Muscle of leg (tissue), 3 donors: ENCODE measurements at regions not wholly inside any gene's neighbourhood (a gene's known extent, or its start where the extent isn't known, plus 50 kb on each side); places are given as distances from the start of the nearest gene placed in this dataset.
"Not testable (repeated sequence)": the region's sequence is repeated elsewhere in the genome, so short reads cannot be mapped to it uniquely, and the experiment has no call there.

Experiments used
- DNase-seq: peaks from one replicate; pipeline ENCODE4 v3.0.0; 2013
- H3K27ac ChIP-seq: one replicate; pipeline ENCODE4 v1.5.1; 2013; ENCODE audit warnings: mild to moderate bottlenecking, low read length, control low read depth
- H3K27me3 ChIP-seq: one replicate; pipeline ENCODE4 v1.6.1; 2013; ENCODE audit warnings: low read length; ENCODE audit not compliant: control insufficient read depth, insufficient read depth
- H3K36me3 ChIP-seq: one replicate; pipeline ENCODE4 v1.6.1; 2013; ENCODE audit warnings: low read length; ENCODE audit not compliant: control insufficient read depth, insufficient read depth
- H3K4me1 ChIP-seq: one replicate; pipeline ENCODE4 v1.6.1; 2013; ENCODE audit warnings: low read length; ENCODE audit not compliant: control insufficient read depth, insufficient read depth
- H3K4me3 ChIP-seq: one replicate; pipeline ENCODE4 v1.5.1; 2013; ENCODE audit warnings: low read length, control low read depth
- H3K9me3 ChIP-seq: replicated peaks from 2 replicates; pipeline ENCODE4 v1.6.1; 2013; ENCODE audit warnings: low read depth, low read length; ENCODE audit not compliant: control insufficient read depth
- WGBS: methylation state at CpG from one replicate; pipeline ENCODE4 v1.1.5; 2013; ENCODE audit warnings: missing lambda C conversion rate; ENCODE audit not compliant: insufficient coverage; 5-methylcytosine and 5-hydroxymethylcytosine counted together

GRCh38 chr6:68197356-68197755 lies 437.7 kb upstream of the ADGRB3 start:
- H3K9me3 ChIP-seq: peaks cover 9% of the 10 kb centered on the region
- DNase-seq: no peak
- H3K36me3 ChIP-seq: no peaks in the 10 kb centered on the region
- WGBS: no CpG with 5 or more reads among the region's 1 CpG
- no peak overlapping the region for H3K27ac ChIP-seq
- H3K4me3 ChIP-seq: no peak overlapping the region
- H3K4me1 ChIP-seq: no peaks in the 10 kb centered on the region
- H3K27me3 ChIP-seq: no peaks in the 10 kb centered on the region

GRCh38 chr6:68196645-68197044 lies 438.4 kb upstream of the ADGRB3 start:
- 80% methylated on average over 1 of the region's 3 CpGs for WGBS
- no peaks in the 10 kb centered on the region for H3K4me1 ChIP-seq
- no peaks in the 10 kb centered on the region for H3K27me3 ChIP-seq
- no peak for DNase-seq
- H3K27ac ChIP-seq: no peak overlapping the region
- peaks cover 9% of the 10 kb centered on the region for H3K9me3 ChIP-seq
- H3K4me3 ChIP-seq: no peak overlapping the region
- no peaks in the 10 kb centered on the region for H3K36me3 ChIP-seq

GRCh38 chr6:68195753-68196152 lies 439.3 kb upstream of the ADGRB3 start:
- no CpG with 5 or more reads among the region's 2 CpGs for WGBS
- not testable (repeated sequence) for H3K9me3 ChIP-seq

GRCh38 chr6:68194846-68195478 lies 440.1 kb upstream of the ADGRB3 start:
- Histone ChIP-seq H3K4me3 (no peak overlapping the region), H3K27me3 (no peaks in the 10 kb centered on the region), H3K9me3 (peaks cover 9% of the 10 kb centered on the region), H3K27ac (no peak overlapping the region), H3K36me3 (no peaks in the 10 kb centered on the region), H3K4me1 (no peaks in the 10 kb centered on the region)
- DNase-seq: no peak
- 95% methylated on average over 5 of the region's 7 CpGs for WGBS

More at GRCh38 chr6:68195753-68196152, 439.3 kb upstream of the ADGRB3 start:
- H3K4me1 ChIP-seq, H3K4me3 ChIP-seq, H3K27me3 ChIP-seq, H3K36me3 ChIP-seq, H3K27ac ChIP-seq, DNase-seq: not testable (repeated sequence)

- Histone ChIP-seq H3K4me3 (no peak overlapping the region), H3K9me3 (peaks cover 9% of the 10 kb centered on the region), H3K4me1 (no peaks in the 10 kb centered on the region), H3K36me3 (no peaks in the 10 kb centered on the region), H3K27ac (no peak overlapping the region), H3K27me3 (no peaks in the 10 kb centered on the region)
- no CpG with 5 or more reads among the region's 1 CpG for WGBS
- DNase-seq: no peak
Measured at GRCh38 chr6:68192988-68193387, 442.1 kb upstream of the ADGRB3 start.

GRCh38 chr6:68189217-68189815 lies 445.8 kb upstream of the ADGRB3 start:
- peaks cover 2% of the 10 kb centered on the region for H3K9me3 ChIP-seq

GRCh38 chr6:68186870-68187269 lies 448.2 kb upstream of the ADGRB3 start:
- no peaks in the 10 kb centered on the region for H3K4me1 ChIP-seq
- no peak overlapping the region for H3K4me3 ChIP-seq
- no peaks in the 10 kb centered on the region for H3K27me3 ChIP-seq
- no peak overlapping the region for H3K27ac ChIP-seq
- no CpG with 5 or more reads among the region's 2 CpGs for WGBS
- no peaks in the 10 kb centered on the region for H3K9me3 ChIP-seq
- no peaks in the 10 kb centered on the region for H3K36me3 ChIP-seq
- no peak for DNase-seq

More at GRCh38 chr6:68189217-68189815, 445.8 kb upstream of the ADGRB3 start:
- Histone ChIP-seq H3K27ac (no peak overlapping the region), H3K4me3 (no peak overlapping the region), H3K36me3 (no peaks in the 10 kb centered on the region), H3K27me3 (no peaks in the 10 kb centered on the region), H3K4me1 (no peaks in the 10 kb centered on the region)
- WGBS: no CpG with 5 or more reads among the region's 3 CpGs
- DNase-seq: no peak

GRCh38 chr6:68182386-68182785 lies 452.7 kb upstream of the ADGRB3 start:
- no peaks in the 10 kb centered on the region for H3K36me3 ChIP-seq
- no peaks in the 10 kb centered on the region for H3K4me1 ChIP-seq
- H3K27ac ChIP-seq: no peak overlapping the region
- DNase-seq: peak; percentile 0
- H3K9me3 ChIP-seq: peaks cover 12% of the 10 kb centered on the region
- no peak overlapping the region for H3K4me3 ChIP-seq
- H3K27me3 ChIP-seq: no peaks in the 10 kb centered on the region
- WGBS: no CpG with 5 or more reads among the region's 3 CpGs

- not testable (repeated sequence) for H3K27ac ChIP-seq, DNase-seq
- no CpG with 5 or more reads among the region's 3 CpGs for WGBS
Measured at GRCh38 chr6:68181027-68181426, 454.1 kb upstream of the ADGRB3 start.

GRCh38 chr6:68173616-68174015 lies 461.5 kb upstream of the ADGRB3 start:
- no peaks in the 10 kb centered on the region for H3K27me3 ChIP-seq
- no CpG with 5 or more reads among the region's 2 CpGs for WGBS
- no peaks in the 10 kb centered on the region for H3K36me3 ChIP-seq
- H3K4me3 ChIP-seq: no peak overlapping the region
- H3K4me1 ChIP-seq: no peaks in the 10 kb centered on the region
- H3K9me3 ChIP-seq: peaks cover 1% of the 10 kb centered on the region
- DNase-seq: no peak
- no peak overlapping the region for H3K27ac ChIP-seq

More at GRCh38 chr6:68181027-68181426, 454.1 kb upstream of the ADGRB3 start:
- H3K4me1 ChIP-seq, H3K36me3 ChIP-seq, H3K4me3 ChIP-seq, H3K27me3 ChIP-seq: not testable (repeated sequence)
- peaks cover 12% of the 10 kb centered on the region for H3K9me3 ChIP-seq
